Aorta (tissue), 5 donors: ENCODE measurements at regions not wholly inside any gene's neighbourhood (a gene's known extent, or its start where the extent isn't known, plus 50 kb on each side); places are given as distances from the start of the nearest gene placed in this dataset.

Source experiments
- ATAC-seq: fragments of 200-7000 bp; cut with Tn5 transposase; one replicate; pipeline ENCODE4 v1.9.1; 2022; ENCODE audit warnings: moderate library complexity; ENCODE audit not compliant: low FRiP score
- DNase-seq, 2 donors: peaks; one replicate each; pipeline ENCODE4 v3.0.0-alpha.2; 2020
- H3K27ac ChIP-seq, 2 donors: one replicate each; pipeline ENCODE4 v1.5.1; 2013; ENCODE audit warnings: low read length in 2 of 2, mild to moderate bottlenecking in 2 of 2, moderate library complexity in 2 of 2, control low read depth in 1 of 2, inconsistent platforms in 1 of 2, low read depth in 1 of 2
- H3K27me3 ChIP-seq, 2 donors: one replicate each; pipeline ENCODE4 v1.6.1; 2013; ENCODE audit warnings: control low read depth in 1 of 2, low read length in 1 of 2, mild to moderate bottlenecking in 1 of 2, moderate library complexity in 1 of 2; ENCODE audit not compliant: insufficient read depth in 2 of 2, control insufficient read depth in 1 of 2
- H3K36me3 ChIP-seq, 2 donors: one replicate each; pipeline ENCODE4 v1.6.1; 2013; ENCODE audit warnings: control low read depth in 1 of 2, low read length in 1 of 2, mild to moderate bottlenecking in 1 of 2; ENCODE audit not compliant: insufficient read depth in 2 of 2, control insufficient read depth in 1 of 2
- H3K4me1 ChIP-seq, 2 donors: one replicate each; pipeline ENCODE4 v1.6.1; 2013; ENCODE audit warnings: low read length in 2 of 2, control low read depth in 1 of 2, mild to moderate bottlenecking in 1 of 2, moderate library complexity in 1 of 2; ENCODE audit not compliant: insufficient read depth in 2 of 2, control insufficient read depth in 1 of 2
- H3K4me3 ChIP-seq, 2 donors: one replicate each; pipeline ENCODE4 v1.5.1; 2013; ENCODE audit warnings: low read length in 2 of 2, control low read depth in 1 of 2, mild to moderate bottlenecking in 1 of 2
- H3K9me3 ChIP-seq: one replicate; pipeline ENCODE4 v1.6.1; 2013; ENCODE audit warnings: mild to moderate bottlenecking, low read length; ENCODE audit not compliant: control insufficient read depth
- WGBS, 2 donors: extraction: QIAGEN DNeasy Blood & Tissue Kit; methylation state at CpG; one replicate each; pipeline ENCODE4 v1.1.7; 2013; 5-methylcytosine and 5-hydroxymethylcytosine counted together
- intact Hi-C, 2 donors: fragments of 100-400 bp; cut with DNase I; formaldehyde crosslinking; loops; one replicate each; pipeline versions ENCODE4 v1.14.2 to v1.15.0; 2022
- donor health status: healthy with polysubstance abuse.
- donor health status: Bipolar disorder and iron deficiency.
- donor health status: DM: no; HTN: no; CAD: no.
- donor health status: DM: no; HTN: no; CAD: no.
- donor health status: DM: yes; HTN: yes; CAD: no.

GRCh38 chr2:219946021-219946420 is 318.6 kb downstream of the SLC4A3 start:
- no peaks in the 10 kb centered on the region for H3K9me3 ChIP-seq
- no peaks in the 10 kb centered on the region for H3K27me3 ChIP-seq
- intact Hi-C loops: no loop called here
- H3K36me3 ChIP-seq: no peaks in the 10 kb centered on the region
- H3K27ac ChIP-seq: no peak overlapping the region
- no peak overlapping the region for H3K4me3 ChIP-seq
- WGBS, 2 donors: 30 to 35% methylated on average over 1 of the region's 1 CpG
- H3K4me1 ChIP-seq: no peaks in the 10 kb centered on the region
- ATAC-seq (no peak), DNase-seq (no peak)

DNA sequence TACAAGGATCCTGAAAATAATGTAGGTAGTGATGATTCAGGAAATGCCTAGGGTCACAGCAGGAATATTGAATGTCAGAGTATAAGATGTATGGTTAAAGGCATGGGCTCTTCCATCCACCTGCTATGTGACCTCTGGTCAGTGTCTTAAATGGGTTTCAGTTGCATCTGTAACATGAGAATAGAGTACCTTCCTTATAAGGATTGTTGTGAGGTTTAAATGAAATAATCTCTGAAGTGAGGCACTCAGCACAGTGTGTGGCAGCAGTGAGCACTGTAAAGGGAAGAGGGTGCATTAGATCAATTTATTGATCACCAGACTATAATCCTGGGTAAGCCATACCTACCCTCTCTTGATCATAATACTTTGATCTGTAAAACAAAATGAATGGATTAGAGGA is 319.1 kb downstream of the SLC4A3 start:
- intact Hi-C loops: no loop called here
- ATAC-seq (no peak), DNase-seq (no peak)
- Histone ChIP-seq H3K4me3 (no peak overlapping the region), H3K36me3 (no peaks in the 10 kb centered on the region), H3K9me3 (no peaks in the 10 kb centered on the region), H3K27me3 (no peaks in the 10 kb centered on the region), H3K27ac (no peak overlapping the region), H3K4me1 (no peaks in the 10 kb centered on the region)

DNA sequence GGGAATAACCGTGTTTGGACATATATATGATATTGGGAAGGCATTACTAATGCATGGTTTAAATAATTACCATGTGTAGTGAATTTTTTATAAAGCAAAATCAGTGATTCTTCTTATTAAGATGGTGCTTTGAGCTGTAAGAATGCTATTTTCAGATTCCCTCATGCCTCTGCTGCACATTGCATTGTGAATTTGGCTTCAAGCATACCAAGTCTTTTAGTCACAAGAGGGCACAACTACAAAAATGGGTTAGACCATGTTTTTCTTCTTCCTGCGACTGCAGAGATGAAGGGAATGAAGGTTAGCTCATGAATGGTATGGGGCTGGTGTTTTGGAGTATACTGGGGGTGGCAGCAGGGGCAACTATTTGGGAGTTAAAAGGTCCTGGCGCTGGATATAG is 320.1 kb downstream of the SLC4A3 start:
- Histone ChIP-seq H3K36me3 (no peaks in the 10 kb centered on the region), H3K27me3 (no peaks in the 10 kb centered on the region), H3K4me3 (no peak overlapping the region), H3K9me3 (no peaks in the 10 kb centered on the region), H3K4me1 (no peaks in the 10 kb centered on the region), H3K27ac (no peak overlapping the region)
- ATAC-seq: no peak
- no peak for DNase-seq
- intact Hi-C loops: no loop called here
- 64% methylated on average over 3 of the region's 3 CpGs for WGBS, 2 donors

GRCh38 chr2:219949053-219949452 is 321.6 kb downstream of the SLC4A3 start:
- DNase-seq: no peak
- no peaks in the 10 kb centered on the region for H3K27me3 ChIP-seq
- no peak overlapping the region for H3K27ac ChIP-seq
- H3K9me3 ChIP-seq: no peaks in the 10 kb centered on the region
- no peaks in the 10 kb centered on the region for H3K4me1 ChIP-seq
- H3K4me3 ChIP-seq: no peak overlapping the region
- intact Hi-C loops: no loop called here
- ATAC-seq: no peak
- H3K36me3 ChIP-seq: no peaks in the 10 kb centered on the region
- 95 to 98% methylated on average over 3 of the region's 3 CpGs for WGBS, 2 donors

DNA sequence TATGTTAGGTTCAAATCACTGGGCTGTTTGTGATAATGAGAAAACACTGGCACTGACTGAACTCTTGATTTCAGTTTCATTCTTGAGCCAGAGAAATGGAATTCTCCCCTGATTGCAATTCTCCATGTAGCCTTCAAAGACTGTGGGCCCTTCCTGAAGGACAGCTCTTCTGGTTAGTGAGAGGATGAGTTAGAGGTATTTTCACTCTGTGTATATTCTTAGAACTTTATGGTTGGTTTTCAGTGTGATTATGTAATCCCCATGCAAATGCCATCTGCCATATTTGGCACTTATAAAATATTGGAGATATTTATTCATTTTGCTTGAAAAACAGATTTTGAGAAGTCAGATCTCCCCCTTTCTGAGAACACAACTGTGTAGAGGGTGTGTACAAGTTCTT is 323.7 kb downstream of the SLC4A3 start:
- no peak overlapping the region for H3K4me3 ChIP-seq
- intact Hi-C loops: no loop called here
- no peaks in the 10 kb centered on the region for H3K27me3 ChIP-seq
- DNase-seq (no peak), ATAC-seq (no peak)
- H3K9me3 ChIP-seq: no peaks in the 10 kb centered on the region
- no peaks in the 10 kb centered on the region for H3K36me3 ChIP-seq
- H3K27ac ChIP-seq: no peak overlapping the region
- H3K4me1 ChIP-seq: no peaks in the 10 kb centered on the region

- DNase-seq (no peak), ATAC-seq (no peak)
- Histone ChIP-seq H3K4me3 (no peak overlapping the region), H3K27ac (no peak overlapping the region), H3K36me3 (no peaks in the 10 kb centered on the region), H3K9me3 (peaks cover 5% of the 10 kb centered on the region), H3K4me1 (no peaks in the 10 kb centered on the region), H3K27me3 (no peaks in the 10 kb centered on the region)
- 48 to 55% methylated on average over 1 of the region's 1 CpG for WGBS, 2 donors
- intact Hi-C loops: no loop called here
These were observed 326.9 kb downstream of the SLC4A3 start for GRCh38 chr2:219954331-219954730.

DNA sequence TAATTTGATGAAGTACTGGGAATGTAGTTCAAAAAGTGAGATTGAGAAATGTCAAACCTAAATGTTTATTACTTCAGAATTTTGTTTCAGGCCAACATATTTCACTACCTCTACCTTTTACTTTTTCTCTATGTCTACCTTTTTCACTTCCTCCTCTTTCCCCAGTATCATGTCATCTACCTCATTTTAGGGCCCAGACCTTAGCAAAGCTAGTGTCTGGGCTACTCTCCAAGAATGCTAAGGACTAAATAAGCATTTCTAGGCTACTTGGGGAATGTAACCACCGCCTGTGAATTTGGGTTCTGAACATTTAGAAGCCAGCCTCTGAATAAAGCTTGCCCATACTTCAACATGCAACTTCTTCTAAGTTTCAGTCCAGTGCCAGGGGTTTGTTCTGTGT is 330.4 kb downstream of the SLC4A3 start:
- no peaks in the 10 kb centered on the region for H3K4me1 ChIP-seq
- intact Hi-C loops: no loop called here
- H3K27ac ChIP-seq: no peak overlapping the region
- H3K27me3 ChIP-seq: no peaks in the 10 kb centered on the region
- 0% methylated on average over 1 of the region's 1 CpG for WGBS, 2 donors
- no peaks in the 10 kb centered on the region for H3K36me3 ChIP-seq
- DNase-seq (no peak), ATAC-seq (no peak)
- peaks cover 5% of the 10 kb centered on the region for H3K9me3 ChIP-seq
- no peak overlapping the region for H3K4me3 ChIP-seq

DNA sequence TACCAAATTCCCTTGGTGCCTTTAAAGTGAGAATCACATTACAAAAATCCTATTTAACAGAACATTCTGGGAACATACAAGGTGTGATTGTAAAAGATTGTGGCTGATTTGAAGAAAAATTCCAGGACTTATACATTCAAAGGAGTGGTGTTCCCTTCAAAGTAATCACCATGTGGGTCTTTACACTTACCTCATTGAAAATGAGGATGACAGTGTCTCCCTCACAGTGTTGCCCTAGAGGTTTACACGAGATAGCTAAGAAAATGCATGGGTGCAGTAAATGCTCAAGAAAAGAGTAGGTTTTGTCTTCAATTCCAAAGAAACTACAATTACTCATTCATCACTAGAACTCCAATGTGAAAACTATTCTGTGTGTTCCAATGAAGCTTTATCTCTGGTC is 331.5 kb downstream of the SLC4A3 start:
- no peaks in the 10 kb centered on the region for H3K27me3 ChIP-seq
- 87 to 89% methylated on average over 1 of the region's 1 CpG for WGBS, 2 donors
- intact Hi-C loops: no loop called here
- peaks cover 5% of the 10 kb centered on the region for H3K9me3 ChIP-seq
- H3K4me3 ChIP-seq: no peak overlapping the region
- no peak for ATAC-seq
- DNase-seq: no peak
- H3K4me1 ChIP-seq: no peaks in the 10 kb centered on the region
- H3K36me3 ChIP-seq: no peaks in the 10 kb centered on the region
- H3K27ac ChIP-seq: no peak overlapping the region

DNA sequence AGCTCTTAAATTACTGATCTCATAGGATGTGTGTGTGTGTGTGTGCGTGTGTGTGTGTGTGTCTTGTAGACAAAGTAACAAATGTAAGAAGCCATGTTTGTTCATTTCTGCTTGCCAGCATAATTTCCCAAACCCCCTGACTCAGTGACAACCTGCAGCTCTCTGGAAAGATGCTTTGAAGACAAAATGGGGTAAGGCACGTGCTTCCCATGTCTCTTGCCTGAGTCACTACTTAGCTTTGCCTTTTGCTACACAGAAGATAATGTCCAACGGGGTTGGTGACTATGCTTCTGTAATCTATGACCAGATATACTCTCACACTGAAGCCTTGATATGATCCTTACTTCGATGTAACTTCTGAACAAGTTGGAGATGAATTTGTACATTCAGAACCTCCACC is 332.0 kb downstream of the SLC4A3 start:
- 66 to 69% methylated on average over 4 of the region's 4 CpGs for WGBS, 2 donors
- ATAC-seq (no peak), DNase-seq (no peak)
- intact Hi-C loops: no loop called here
- H3K36me3 ChIP-seq: no peaks in the 10 kb centered on the region
- H3K27me3 ChIP-seq: no peaks in the 10 kb centered on the region
- H3K4me3 ChIP-seq: no peak overlapping the region
- no peaks in the 10 kb centered on the region for H3K4me1 ChIP-seq
- peaks cover 5% of the 10 kb centered on the region for H3K9me3 ChIP-seq
- no peak overlapping the region for H3K27ac ChIP-seq
